GM21360 (cell line): ENCODE measurements at regions not wholly inside any gene's neighbourhood (a gene's known extent, or its start where the extent isn't known, plus 50 kb on each side); places are given as distances from the start of the nearest gene placed in this dataset.
"Not testable (repeated sequence)": the region's sequence is repeated elsewhere in the genome, so short reads cannot be mapped to it uniquely, and the experiment has no call there.

Source experiments
- ATAC-seq: cut with Tn5 transposase; IDR thresholded peaks from one replicate; pipeline ENCODE4 v1.9.1; 2021; ENCODE audit warnings: mild to moderate bottlenecking, moderate library complexity; ENCODE audit not compliant: unreplicated experiment

DNA sequence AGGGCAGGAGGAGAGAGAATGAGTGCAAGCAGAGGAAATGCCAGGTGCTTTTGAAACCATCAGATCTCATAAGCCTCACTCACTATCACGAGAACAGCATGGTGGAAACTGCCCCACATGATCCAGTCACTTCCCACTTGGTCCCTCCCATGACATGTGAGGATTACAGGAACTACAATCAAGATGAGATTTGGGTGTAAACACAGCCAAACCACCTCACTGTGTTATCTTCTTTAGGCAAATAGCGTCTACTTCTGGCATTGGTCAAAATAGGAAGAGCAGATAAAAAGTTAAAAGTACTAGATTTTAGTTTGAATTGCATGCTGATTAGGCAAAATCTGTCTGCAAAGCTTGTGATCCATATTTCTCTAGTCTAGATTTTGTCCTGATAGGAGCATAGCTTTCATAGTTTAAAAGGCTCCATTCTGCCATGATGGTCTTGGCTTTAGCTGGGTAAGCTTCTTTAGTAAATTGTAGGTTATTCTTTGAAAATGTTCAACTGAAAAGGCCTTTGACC lies 267.5 kb downstream of the NKX6-1 start:
- no peak for ATAC-seq

DNA sequence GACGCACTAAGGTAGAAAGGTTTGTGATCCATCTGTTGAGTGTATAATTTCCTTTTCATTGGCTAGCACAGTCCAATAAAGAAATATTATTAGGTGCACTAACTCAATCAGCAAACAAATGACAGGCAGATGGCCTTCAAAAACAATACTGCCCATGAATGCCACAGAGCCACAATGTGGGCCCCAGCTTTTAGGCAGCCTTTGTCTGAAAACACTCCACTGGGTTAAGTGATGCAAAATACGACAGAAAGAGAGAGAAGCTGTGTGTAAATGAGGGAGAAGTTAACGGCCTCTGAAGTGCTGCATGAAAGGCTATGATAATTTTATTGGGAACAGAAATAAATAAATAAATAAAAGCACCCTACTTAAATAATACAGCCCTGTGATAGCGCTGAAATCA lies 274.6 kb downstream of the NKX6-1 start:
- ATAC-seq: no peak

DNA sequence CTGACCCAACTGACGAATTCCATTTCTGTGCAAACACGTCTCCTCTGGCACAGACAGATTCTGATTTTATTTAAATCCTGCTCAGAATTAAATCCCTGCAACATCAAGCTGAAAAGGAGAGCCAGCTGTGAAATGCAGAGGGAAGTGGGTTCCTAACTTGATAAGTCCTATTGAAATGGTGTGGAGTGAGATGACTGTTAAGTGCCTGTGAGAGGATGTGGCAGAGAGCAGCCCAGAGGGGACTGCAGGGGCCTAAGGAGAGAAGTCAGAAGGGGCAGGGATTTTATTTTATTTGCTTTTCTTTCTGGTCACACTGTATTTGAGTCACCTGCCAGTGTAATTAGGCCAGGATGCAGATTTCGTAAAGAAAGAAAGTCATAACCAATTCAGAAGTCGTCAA lies 277.4 kb downstream of the NKX6-1 start:
- no peak for ATAC-seq

DNA sequence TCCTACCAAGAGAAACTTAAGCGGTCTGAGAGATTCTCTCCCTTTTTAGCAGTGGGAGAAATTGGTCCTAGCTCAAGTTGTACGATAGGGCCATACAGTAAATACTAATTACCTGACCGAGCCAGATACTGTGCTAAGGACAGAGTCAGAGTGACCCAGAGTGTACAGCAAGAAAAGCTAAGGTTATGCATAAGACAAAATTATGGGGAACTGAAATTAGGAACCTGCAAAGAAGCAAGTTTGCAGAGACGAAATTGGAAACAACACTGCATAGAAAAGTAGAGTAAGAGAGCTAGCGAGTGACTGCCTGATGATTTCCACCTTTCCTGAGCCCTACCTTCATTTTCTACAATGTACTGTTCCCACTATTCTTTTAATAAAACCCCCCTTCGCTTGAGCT lies 278.1 kb downstream of the NKX6-1 start:
- no peak for ATAC-seq

DNA sequence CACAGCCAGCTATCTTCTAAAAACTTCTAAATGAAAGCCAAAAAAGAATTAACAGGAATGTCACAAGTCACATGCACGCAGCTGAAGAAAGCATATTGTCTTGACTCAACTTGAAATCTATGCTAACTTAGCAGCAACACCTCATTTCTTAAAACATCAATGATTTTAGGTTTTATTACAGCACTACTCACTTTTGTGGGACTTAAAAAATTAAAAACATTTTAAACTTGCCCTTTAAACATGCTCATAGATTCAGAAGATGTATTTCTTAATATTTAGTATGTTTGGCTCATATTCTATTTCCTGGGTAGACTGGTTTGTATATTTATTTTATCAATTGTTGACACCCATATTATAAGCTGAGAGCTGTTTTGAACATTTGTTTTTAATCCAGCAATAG lies 279.4 kb downstream of the NKX6-1 start:
- no peak for ATAC-seq

DNA sequence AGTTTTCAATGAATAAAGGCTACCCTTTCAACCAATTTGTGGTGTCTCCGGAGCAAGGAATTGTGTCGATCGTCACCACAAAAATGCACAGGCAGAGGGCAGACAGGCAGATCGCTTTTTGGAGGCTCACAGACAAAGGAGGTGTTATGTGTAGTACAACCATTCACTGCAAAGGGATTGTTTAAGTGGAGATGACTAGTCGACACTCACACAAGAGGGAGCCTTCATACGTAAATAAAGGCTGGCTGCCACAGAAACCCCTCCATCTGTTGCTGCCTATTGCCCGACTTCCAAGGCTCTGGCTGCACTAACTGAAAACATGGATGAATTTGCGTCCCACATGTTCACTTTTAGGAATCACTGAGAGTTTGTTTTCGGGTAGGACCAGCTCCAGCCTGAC lies 281.1 kb downstream of the NKX6-1 start:
- no peak for ATAC-seq

DNA sequence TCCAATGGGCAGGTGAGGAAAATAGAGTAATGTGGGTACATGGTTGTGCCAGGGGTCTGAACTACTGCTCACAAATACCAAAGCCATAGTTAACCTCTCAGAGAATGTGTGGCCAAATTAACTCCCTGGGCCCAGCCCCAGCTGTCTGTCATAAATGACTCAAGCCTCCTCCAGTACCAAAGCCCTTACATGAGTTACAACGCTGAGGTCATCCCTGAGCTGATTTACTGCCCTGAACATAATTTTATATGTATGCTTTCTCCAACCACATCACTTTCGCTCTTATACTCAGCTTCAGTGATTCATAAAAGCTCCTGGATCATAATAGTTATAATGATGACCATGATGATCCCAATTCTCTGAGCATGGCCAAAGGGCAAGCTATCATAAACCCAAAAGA lies 283.9 kb downstream of the NKX6-1 start:
- ATAC-seq: no peak

DNA sequence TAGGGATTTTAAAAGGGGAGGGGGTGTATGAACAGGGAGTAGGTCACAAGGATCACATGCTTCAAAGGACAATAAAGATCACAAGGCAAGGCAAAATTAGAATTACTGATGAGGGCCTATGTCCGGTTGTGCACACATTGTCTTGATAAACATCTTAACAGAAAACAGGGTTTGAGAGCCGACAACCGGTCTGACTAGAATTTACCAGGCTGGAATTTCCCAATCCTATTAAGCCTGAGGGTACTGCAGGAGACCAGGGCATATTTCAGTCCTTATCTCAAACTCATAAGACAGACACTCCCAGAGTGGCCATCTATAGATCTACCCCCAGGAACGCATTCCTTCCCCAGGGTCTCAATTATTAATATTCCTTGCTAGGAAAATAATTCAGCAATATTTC lies 292.9 kb downstream of the NKX6-1 start:
- ATAC-seq: not testable (repeated sequence)

DNA sequence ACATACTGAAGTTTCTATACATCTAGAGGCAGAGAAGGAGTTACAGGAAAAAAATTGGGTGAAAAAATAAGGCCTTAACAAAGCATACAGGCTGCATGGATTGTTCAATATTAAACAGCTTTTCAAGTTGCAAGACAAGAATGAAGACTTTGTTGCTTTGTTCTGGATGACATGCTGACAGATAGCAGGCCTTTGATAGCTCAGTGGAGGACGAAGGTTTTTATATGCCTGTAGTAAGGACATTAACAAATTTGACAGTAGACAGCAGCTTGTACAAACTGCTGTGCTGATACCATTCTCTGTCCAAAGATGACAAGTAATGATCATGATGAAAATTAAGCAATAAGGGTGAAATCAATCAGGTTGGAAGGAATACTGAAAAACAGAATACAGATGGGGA lies 309.9 kb downstream of the NKX6-1 start:
- ATAC-seq: no peak

DNA sequence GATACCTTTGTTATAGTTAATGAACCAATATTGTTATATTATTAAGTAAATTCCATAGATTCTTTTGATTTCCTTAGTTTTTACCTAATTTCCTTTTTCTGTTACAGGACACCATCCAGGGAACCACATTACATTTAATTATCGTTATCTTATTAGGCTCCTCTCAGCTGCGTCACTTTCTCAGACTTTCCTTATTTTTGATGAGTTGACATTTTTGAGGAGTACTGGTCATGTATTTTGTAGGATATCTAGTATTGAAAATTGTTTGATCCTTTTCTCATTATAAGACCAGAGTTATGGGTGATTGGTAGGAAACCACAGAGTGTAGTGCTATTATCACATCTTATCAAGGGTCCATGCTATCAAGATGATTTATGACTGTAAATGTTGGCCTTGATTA lies 319.7 kb downstream of the NKX6-1 start:
- no peak for ATAC-seq

DNA sequence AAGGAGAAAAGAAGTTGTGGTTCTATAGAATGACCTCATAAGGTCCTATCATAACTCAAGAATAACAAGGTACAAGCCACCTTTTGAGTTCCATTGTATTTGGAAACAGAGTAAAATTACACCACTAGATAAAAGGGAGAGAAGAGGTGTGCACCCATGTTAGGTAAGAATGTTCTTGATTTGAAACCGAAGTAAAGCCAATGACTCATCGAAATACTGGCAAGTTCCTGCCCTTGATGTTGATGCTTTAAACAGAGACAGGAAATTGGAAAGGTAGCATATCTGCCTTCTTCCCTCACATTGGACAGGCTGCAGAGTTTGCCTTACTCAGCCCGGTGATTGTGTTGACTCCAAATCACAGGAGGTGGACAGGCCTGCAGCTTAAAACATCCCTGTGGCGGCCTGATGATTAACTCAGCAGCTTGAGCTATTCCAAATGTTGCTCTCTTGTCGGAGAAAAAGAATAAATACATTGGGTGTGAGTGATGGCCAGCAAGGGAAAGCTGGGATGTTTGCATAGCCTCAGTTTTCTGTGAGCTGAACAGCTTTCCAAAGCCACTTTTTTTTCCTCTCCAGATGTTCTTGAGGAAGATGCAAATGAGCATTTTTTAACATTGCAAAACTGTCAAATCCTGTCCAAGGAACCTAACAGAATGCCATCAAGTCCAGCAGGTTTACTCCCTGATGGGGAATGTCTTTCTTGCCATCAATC lies 321.1 kb downstream of the NKX6-1 start:
- no peak for ATAC-seq

DNA sequence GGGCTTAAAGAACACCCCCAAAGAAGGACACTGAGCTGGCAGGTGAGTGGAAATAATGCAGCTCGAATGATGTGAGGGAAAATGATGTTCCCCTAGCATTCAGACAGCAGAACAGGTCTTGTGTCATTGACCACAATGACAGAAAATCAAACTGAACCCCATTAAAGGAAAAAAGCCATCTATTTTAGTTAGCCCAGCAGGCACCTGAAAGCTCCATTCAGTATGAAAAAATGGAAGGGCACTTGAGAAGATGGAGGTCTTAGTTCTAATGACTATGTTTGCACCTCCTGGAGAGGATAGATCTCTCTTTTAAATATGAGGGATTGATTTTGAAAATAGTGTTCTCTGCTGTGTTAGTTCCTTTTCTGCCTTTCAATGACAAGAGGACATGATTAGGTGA lies 323.1 kb downstream of the NKX6-1 start:
- ATAC-seq: no peak

DNA sequence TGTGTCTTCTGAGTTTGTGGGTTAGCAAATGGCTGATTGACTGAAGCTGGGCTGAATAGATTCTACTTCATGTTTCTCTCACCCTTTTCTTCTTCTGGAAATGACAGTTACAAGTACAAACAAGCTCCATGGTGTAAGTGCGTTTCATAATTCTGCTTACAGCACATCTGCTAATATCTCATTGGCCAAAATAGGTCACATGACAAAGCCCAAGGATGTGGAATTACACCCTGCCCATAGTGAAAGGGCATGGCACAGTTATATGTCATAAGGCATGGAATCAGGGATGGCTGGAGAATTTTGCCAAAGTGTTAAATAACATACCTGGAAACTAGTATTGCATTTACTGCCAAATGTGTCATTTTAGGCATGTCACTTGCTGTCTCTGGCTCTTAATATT lies 327.2 kb downstream of the NKX6-1 start:
- ATAC-seq: no peak

DNA sequence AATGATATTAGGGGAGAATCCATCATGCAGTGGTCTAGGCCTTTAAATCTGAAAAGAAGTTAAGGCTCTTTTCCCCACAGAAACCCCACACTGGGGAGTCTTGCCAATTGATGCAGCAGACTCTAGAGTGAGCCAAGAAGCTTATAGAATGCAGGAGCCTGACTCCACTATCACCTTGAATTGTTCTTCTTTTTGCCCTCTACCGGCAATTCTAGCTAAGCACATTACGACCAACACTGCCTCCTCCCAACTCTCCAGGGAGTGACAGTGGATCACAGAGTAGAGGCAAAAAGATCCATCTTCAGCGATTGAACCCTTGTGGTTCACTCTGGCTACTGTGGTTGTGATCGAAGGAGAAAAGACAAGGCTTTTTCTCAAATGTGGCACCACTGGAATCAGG lies 331.5 kb downstream of the NKX6-1 start:
- no peak for ATAC-seq

DNA sequence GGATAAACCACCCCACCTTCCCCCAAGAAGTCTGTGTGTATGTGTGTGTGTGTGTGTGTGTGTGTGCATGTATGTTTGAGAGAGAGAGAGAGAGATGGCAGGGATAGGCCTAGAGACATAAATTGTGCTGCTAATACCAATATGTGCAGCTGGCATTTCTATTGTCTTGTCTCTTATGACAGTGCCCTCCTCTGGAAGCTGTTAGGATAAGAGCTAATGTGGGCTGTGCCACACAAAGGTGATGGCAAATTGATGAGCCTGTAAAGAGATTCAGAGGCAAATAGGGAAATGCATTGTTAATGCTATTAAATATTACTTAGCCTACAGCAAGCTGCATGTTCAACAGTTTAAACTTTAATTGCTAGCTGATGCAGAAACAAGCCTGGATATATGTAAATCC lies 332.0 kb downstream of the NKX6-1 start:
- ATAC-seq: no peak

DNA sequence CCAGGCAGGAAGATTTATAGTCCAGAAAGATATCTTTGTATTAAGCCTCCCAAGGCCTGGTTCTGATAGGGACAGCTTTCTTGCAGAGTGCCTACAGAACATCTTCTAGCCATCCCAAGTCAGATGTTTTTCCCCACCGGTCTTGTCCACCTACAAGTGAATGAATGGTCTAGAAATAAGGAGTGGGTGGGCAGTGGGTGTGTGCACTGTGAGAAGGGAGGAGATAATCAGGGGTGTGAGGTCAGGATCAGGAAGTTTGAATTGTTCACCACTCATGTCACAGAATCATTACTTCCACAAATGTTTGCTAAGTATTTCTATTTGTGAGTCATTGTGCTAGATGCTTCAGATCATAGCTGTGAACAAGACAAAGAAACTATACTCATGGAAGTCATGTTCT lies 332.6 kb downstream of the NKX6-1 start:
- ATAC-seq: no peak

DNA sequence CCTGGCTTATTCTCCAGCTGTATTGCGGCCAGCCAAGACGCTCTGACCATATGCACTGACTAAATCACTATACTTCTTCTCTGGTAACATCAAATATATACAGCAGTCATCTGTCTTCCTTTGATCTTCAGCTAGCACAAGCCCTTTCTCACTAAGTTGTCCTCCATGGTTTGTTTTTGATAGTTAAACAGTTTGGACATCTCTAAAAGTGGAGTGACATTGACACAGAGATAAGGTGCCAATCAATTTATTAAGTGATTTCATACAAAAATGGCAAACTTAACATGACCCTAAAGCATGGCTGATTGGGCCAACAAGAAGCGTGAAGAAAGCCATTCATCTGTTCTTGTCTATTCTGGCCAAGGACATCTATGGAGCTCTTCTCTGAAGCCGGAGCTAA lies 334.9 kb downstream of the NKX6-1 start:
- ATAC-seq: no peak

DNA sequence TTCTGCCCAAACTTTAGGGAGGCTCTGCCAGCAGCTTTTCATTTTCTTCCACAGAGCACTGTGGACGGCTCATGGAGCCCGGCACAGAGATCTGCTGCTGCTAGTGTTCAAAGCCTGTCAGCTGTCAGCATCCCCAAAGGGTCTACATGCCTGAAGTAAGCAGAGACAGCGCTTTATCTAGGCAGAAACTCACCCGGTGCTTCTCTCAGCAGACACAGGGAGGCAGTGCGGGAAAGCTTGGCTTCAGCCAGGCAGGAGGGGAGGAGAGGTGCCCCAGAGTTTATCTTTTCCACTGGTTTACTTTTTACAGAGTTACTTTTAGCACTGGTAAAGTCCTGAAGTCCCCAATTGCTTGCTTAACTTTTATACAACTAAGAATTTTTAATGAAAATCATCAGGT lies 339.3 kb downstream of the NKX6-1 start:
- no peak for ATAC-seq

DNA sequence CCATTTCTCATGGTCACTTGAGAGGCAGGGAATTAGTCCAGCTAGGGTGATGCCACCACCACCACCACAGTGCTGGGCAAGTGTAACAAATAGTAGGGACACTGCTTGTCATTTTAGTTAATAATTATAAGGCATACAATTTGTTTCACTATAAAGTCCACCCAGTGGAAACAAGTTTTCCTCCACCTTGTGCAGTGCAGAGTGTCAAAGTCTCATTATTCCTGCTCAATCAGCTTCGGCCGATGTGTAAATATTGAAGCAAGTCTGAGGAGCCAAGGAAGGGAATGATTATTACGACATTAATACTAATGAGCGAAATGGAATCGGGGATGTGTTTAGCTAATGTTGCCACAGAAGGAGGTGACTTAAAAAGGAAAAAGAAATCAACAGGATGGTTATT lies 340.4 kb downstream of the NKX6-1 start:
- no peak for ATAC-seq

DNA sequence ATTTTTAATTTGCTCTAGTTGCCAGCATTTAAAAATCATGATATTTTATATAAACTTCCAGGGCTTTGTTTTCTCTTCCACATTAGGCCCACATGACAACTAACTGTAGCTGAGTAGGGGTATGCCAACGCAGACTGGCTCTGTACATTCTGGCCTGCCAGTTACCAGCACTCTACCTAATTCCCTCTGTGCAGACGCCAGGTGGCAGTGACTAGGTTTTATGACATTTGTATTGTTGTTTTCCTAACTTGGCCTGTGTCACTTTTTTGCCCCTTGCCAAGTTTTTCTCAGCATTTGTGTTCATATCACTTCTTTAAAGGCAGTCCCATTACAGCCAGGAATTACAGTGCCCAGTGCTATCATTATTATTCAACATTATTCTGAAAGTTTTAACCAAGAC lies 347.5 kb downstream of the NKX6-1 start:
- no peak for ATAC-seq

DNA sequence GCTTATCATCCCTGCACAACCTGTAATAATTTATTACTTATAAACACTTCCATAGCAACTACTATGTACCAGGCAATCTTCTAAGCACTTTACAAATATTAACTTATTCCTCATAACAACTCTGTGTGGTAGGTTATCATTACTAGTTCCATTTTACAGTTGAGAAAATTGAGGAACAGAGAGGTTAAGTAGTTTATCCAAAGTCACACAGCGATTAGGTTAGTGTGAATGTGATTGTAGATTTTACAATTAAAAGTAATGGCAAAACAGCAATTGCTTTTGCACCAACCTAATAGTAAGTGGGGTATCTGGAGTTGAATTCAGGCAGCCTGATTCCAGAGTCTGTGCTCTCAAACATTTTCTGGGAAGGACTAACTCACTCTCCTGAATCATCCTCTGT lies 348.9 kb downstream of the NKX6-1 start:
- no peak for ATAC-seq

DNA sequence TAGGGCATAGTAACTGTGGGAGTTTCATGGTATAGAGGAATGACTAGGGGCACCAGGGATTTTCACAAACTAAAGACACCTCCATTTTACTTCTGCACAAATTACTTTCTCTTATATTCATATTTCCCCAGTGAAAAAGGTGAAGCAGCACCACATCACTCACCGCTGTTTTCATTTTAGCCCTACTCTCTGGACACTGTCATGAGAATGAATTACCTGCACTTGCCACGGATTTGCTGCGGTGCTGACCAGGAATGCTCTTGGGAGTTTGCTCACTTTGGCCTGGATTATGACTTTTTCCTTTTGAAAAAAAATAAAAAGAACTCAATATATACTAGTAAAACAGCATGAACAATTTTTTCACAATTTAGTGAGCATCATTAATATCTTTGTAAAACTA lies 351.3 kb downstream of the NKX6-1 start:
- ATAC-seq: no peak

DNA sequence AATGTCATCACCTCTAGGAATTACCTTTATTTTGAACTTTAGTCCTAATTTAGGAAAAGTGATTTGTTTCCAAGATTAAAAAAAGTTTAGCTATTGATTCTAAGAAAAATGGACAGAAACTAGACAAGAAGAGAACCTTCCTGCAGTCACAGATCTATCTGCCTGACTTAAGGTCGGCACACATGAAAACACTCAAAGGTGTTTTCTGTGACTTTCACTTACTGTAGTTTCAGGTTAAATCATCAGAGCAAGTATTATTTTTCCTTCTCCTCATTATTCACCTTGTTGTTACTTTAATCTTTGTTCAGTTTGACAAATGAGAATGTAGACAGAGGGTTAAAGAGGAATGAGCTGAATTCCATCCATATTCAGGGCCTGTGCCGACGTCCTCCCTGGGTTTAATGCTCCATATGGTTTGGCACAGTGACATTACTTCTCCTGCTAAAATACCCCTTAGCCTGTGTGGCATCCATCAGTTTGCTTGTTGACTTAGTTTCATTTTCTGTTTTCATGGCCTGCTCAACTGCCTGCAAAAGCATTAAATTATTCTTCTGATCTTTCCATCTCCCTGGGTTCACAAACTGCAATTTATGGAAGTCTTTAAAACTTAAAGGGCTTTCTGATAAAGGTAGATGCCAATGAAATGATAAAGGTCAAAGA lies 352.7 kb downstream of the NKX6-1 start:
- peak; percentile 79 for ATAC-seq
